Lower leg skin (tissue), 3 donors: ENCODE measurements at regions not wholly inside any gene's neighbourhood (a gene's known extent, or its start where the extent isn't known, plus 50 kb on each side); places are given as distances from the start of the nearest gene placed in this dataset.

Experiments used
- CTCF ChIP-seq, 3 donors: fragments of 450-650 bp; IDR thresholded peaks; one replicate each; pipeline ENCODE4 v1.5.1; 2016; ENCODE audit warnings: antibody characterized with exemption in 3 of 3, mild to moderate bottlenecking in 3 of 3, moderate library complexity in 2 of 3
- POLR2A ChIP-seq, 2 donors: fragments of 450-650 bp; IDR thresholded peaks; one replicate each; pipeline ENCODE4 v1.6.1; 2016 to 2017; ENCODE audit warnings: antibody characterized with exemption in 2 of 2, mild to moderate bottlenecking in 1 of 2, moderate library complexity in 1 of 2

GRCh38 chr20:52332649-52333250 is 141.2 kb upstream of the ZFP64 start:
- TF ChIP-seq CTCF (IDR thresholded peaks at IDR 0.05) (no peak), POLR2A (IDR thresholded peaks at IDR 0.05) (no peak)
